Panc1 (cell line): ENCODE measurements at regions not wholly inside any gene's neighbourhood (a gene's known extent, or its start where the extent isn't known, plus 50 kb on each side); places are given as distances from the start of the nearest gene placed in this dataset.

Experiments used
- CTCF ChIP-seq: fragments of 450-650 bp; IDR thresholded peaks from 2 replicates; pipeline ENCODE4 v1.5.1; 2017; ENCODE audit warnings: mild to moderate bottlenecking
- POLR2AphosphoS5 ChIP-seq: IDR thresholded peaks from 2 replicates; pipeline ENCODE4 v1.6.1; 2012; ENCODE audit warnings: mild to moderate bottlenecking, low read depth, low read length, moderate library complexity
- REST ChIP-seq, 2 experiments: IDR thresholded peaks; 2 replicates each; pipeline ENCODE4 v1.6.1; 2011 to 2012; ENCODE audit warnings: low read depth in 2 of 2, control low read depth in 1 of 2, low read length in 1 of 2, mild to moderate bottlenecking in 1 of 2, moderate library complexity in 1 of 2; ENCODE audit not compliant: insufficient read depth in 1 of 2
- SIN3A ChIP-seq: IDR thresholded peaks from 2 replicates; pipeline ENCODE4 v1.6.1; 2012; ENCODE audit warnings: low read depth, mild to moderate bottlenecking, low read length, moderate library complexity, borderline replicate concordance; ENCODE audit not compliant: insufficient read depth
- TCF7L2 ChIP-seq: IDR thresholded peaks from 2 replicates; pipeline ENCODE4 v1.6.1; 2011; ENCODE audit warnings: mild to moderate bottlenecking, low read depth, low read length, inconsistent platforms

DNA sequence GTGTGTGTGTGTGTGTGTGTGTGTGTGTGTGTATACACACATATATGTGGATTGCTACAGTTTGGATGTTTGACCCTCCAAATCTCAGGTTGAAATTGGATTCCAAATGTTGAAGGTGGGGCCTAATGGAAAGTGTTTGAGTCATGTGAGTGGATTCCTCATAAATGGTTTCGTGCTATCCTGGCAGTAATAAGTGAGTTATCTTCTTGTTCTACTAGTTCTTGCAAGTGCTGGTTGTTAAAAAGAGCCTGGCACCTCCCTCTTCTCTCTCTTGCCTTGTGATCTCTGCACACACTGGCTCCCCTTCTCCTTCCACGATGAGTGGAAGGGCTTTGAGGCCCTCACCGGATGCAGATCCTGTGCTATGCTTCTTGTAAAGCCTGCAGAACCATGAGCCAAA, 344.1 kb downstream of the SH2D1A start:
- TF ChIP-seq POLR2AphosphoS5 (no peak), CTCF (no peak), REST (IDR thresholded peaks at IDR 0.05; ENCODE audit: insufficient read depth in 1 of 2, low read depth in 2 of 2, low read length in 1 of 2) (no peak), SIN3A (no peak), TCF7L2 (no peak)
